ENCODE measurements at regions not wholly inside any gene's neighbourhood (a gene's known extent, or its start where the extent isn't known, plus 50 kb on each side); places are given as distances from the start of the nearest gene placed in this dataset.

- Histone ChIP-seq H3K4me3 (no peak overlapping the region), H3K36me3 (ENCODE audit: insufficient read depth in 1 of 2, low read depth in 1 of 2) (no peaks in the 10 kb centered on the region), H3K9me3 (no peaks in the 10 kb centered on the region), H3K27ac (no peak overlapping the region), H3K4me1 (no peaks in the 10 kb centered on the region), H3K27me3 (ENCODE audit: insufficient read depth in 3 of 3, low read length in 2 of 3) (peaks cover 0 to 4% (median 0%) of the 10 kb centered on the region in 3 donors)
- 89 to 96% (median 89%) methylated on average over 4 of the region's 4 CpGs for WGBS, 3 donors
- intact Hi-C loops (cut with DNase I) = no loop called here
- ATAC-seq (no peak), DNase-seq (no peak)
- TF ChIP-seq, protein P1, sequence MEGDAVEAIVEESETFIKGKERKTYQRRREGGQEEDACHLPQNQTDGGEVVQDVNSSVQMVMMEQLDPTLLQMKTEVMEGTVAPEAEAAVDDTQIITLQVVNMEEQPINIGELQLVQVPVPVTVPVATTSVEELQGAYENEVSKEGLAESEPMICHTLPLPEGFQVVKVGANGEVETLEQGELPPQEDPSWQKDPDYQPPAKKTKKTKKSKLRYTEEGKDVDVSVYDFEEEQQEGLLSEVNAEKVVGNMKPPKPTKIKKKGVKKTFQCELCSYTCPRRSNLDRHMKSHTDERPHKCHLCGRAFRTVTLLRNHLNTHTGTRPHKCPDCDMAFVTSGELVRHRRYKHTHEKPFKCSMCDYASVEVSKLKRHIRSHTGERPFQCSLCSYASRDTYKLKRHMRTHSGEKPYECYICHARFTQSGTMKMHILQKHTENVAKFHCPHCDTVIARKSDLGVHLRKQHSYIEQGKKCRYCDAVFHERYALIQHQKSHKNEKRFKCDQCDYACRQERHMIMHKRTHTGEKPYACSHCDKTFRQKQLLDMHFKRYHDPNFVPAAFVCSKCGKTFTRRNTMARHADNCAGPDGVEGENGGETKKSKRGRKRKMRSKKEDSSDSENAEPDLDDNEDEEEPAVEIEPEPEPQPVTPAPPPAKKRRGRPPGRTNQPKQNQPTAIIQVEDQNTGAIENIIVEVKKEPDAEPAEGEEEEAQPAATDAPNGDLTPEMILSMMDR (IDR thresholded peaks at IDR 0.05) = no peak
Measured at GRCh38 chr20:22841846-22842245, 193.3 kb upstream of the SSTR4 start.

DNA sequence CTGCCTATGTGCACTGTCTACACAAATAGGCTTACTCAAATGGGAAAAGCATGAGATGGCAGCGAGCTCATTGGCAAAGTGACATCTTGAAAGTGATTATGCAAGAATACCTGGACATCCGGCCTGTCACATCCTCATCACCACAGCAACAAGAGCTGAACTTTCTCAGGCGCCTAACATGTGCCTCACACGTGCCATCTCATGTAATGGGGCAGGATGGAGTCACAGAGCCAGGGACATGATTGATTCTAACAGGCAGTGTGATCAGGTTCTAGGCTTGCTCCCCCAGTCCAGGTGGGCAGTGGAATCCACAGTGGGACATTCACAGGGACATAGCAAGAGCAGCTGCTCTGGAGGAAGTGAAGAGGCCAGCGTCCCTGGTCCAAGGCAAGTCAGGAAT lies 192.3 kb upstream of the SSTR4 start:
- TF ChIP-seq, protein P1 (IDR thresholded peaks at IDR 0.05) = no peak
- H3K4me3 ChIP-seq = no peak overlapping the region
- DNase-seq (no peak), ATAC-seq (no peak)
- WGBS, 3 donors = 90 to 98% (median 92%) methylated on average over 5 of the region's 5 CpGs
- intact Hi-C loops (cut with DNase I) = no loop called here
- H3K4me1 ChIP-seq = no peaks in the 10 kb centered on the region
- H3K36me3 ChIP-seq (ENCODE audit: insufficient read depth in 1 of 2, low read depth in 1 of 2) = no peaks in the 10 kb centered on the region
- H3K9me3 ChIP-seq = no peaks in the 10 kb centered on the region
- no peak overlapping the region for H3K27ac ChIP-seq
- peaks cover 0 to 4% (median 0%) of the 10 kb centered on the region in 3 donors for H3K27me3 ChIP-seq (ENCODE audit: insufficient read depth in 3 of 3, low read length in 2 of 3)

DNA sequence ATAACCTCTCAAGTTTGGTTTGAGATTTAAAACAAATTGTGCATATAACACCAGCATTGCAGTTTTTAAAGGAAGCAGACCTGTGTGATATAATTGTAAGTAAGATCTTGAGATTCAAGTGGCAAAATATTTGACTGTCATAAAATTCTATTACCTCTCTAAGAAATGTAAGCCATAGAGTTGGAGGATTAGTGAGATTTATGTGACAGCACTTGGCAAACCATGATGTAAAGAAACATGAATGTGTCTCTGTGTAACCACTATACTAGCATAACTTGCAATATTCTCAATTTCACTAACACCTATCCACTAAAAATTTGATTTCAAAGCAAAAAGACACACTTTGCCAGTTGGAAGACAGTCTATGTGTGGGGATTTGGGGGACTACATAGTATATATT lies 190.2 kb upstream of the SSTR4 start:
- H3K4me3 ChIP-seq = no peak overlapping the region
- no peak for ATAC-seq
- intact Hi-C loops (cut with DNase I) = no loop called here

DNA sequence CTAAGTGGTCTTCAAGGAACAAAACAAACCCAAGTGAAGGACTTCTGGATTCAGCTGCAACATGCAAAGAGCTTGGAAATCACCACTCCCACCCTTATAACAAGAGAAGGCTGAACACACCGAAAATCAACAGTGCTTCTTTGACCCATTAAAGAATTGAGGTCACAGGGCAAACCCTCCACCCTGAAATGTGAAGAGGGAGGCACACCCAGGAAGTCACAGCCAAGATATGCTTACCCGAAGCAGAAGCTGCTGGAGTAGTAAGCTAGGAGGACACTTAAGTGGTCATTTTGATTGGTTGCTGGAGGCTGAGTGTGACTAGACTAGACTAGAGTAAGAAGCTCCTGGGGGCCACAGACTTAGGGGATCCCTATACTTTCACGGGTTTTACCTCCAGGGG lies 188.2 kb upstream of the SSTR4 start:
- intact Hi-C loops (cut with DNase I) = no loop called here
- 51 to 80% (median 77%) methylated on average over 3 of the region's 3 CpGs for WGBS, 3 donors
- Histone ChIP-seq H3K27ac (no peak overlapping the region), H3K27me3 (ENCODE audit: insufficient read depth in 3 of 3, low read length in 2 of 3) (peaks cover 0 to 4% (median 0%) of the 10 kb centered on the region in 3 donors), H3K4me1 (no peaks in the 10 kb centered on the region), H3K36me3 (ENCODE audit: insufficient read depth in 1 of 2, low read depth in 1 of 2) (no peaks in the 10 kb centered on the region), H3K9me3 (no peaks in the 10 kb centered on the region), H3K4me3 (no peak overlapping the region)
- TF ChIP-seq, protein P1 (IDR thresholded peaks at IDR 0.05) = no peak
- no peak for DNase-seq
- ATAC-seq = no peak

More for the DNA sequence above, 190.2 kb upstream of the SSTR4 start:
- TF ChIP-seq, protein P1 (IDR thresholded peaks at IDR 0.05) = no peak
- no peak overlapping the region for H3K27ac ChIP-seq
- no peaks in the 10 kb centered on the region for H3K36me3 ChIP-seq (ENCODE audit: insufficient read depth in 1 of 2, low read depth in 1 of 2)
- no peaks in the 10 kb centered on the region for H3K9me3 ChIP-seq
- no peaks in the 10 kb centered on the region for H3K4me1 ChIP-seq
- peaks cover 0 to 4% (median 0%) of the 10 kb centered on the region in 3 donors for H3K27me3 ChIP-seq (ENCODE audit: insufficient read depth in 3 of 3, low read length in 2 of 3)
- no peak for DNase-seq

DNA sequence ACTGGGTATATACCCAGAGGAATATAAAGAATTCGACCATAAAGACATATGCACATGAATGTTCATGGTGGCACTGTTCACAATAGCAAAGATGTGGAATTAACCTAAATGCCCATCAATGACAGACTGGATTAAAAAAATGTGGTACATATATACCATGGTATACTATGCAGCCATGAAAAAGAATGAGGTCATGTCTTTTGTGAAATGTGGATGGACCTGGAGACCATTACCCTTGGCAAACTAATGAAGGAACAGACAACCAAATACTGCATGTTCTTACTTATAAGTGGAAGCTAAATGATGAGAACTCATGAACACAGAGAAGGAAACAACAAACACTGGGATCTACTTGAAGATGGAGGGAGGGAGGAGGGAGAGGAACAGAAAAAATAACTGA lies 186.7 kb upstream of the SSTR4 start:
- Histone ChIP-seq H3K4me3 (no peak overlapping the region), H3K36me3 (ENCODE audit: insufficient read depth in 1 of 2, low read depth in 1 of 2) (no peaks in the 10 kb centered on the region), H3K27me3 (ENCODE audit: insufficient read depth in 3 of 3, low read length in 2 of 3) (peaks cover 0 to 4% (median 0%) of the 10 kb centered on the region in 3 donors), H3K4me1 (no peaks in the 10 kb centered on the region), H3K9me3 (no peaks in the 10 kb centered on the region), H3K27ac (no peak overlapping the region)
- DNase-seq = no peak
- 87 to 91% (median 89%) methylated on average over 1 of the region's 1 CpG for WGBS, 3 donors
- TF ChIP-seq, protein P1 (IDR thresholded peaks at IDR 0.05) = no peak
- intact Hi-C loops (cut with DNase I) = no loop called here
- ATAC-seq = no peak

All from psoas muscle (tissue), 7 donors.